ENCODE measurements at regions not wholly inside any gene's neighbourhood (a gene's known extent, or its start where the extent isn't known, plus 50 kb on each side); places are given as distances from the start of the nearest gene placed in this dataset.

DNA sequence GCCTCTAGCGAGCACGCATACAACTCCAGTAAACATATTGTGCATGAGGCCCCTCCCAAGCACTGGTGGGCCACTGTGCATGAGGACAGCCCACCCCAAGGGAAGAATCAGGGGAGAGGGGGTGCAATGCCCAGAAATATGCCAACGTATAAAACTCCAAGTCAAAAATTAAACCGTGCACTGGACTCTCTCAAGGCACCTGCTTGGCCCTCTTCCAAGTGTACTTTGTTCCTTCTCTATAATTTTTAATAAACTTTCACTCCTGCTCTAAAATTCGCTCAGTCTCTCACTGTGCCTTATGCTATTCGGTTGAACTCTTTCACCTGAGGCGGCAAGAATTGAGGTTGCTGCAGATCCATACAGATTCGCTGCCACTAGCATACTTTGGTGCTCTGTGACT, 465.3 kb upstream of the TENM4 start:
- no peak overlapping the region for H3K27ac ChIP-seq (ENCODE audit: low read length)
- ChIA-PET CTCF (no interaction called here), POLR2A (ENCODE audit: unreplicated experiment) (no interaction called here)
- no peaks in the 10 kb centered on the region for H3K9me2 ChIP-seq (replicated peaks; ENCODE audit: low read length)
- BruUV-seq (replicated peaks): no TSS peak
- H3K79me2 ChIP-seq (ENCODE audit: low read length): no peaks in the 10 kb centered on the region
- H3K9me3 ChIP-seq (ENCODE audit: low read length): no peaks in the 10 kb centered on the region
- H3K9ac ChIP-seq (ENCODE audit: low read length): no peak overlapping the region
- ATAC-seq (no peak), DNase-seq (no peak)
- H3K27me3 ChIP-seq (ENCODE audit: low read length): no peaks in the 10 kb centered on the region
- intact Hi-C loops (cut with micrococcal nuclease): no loop called here
- TF ChIP-seq, protein P1, sequence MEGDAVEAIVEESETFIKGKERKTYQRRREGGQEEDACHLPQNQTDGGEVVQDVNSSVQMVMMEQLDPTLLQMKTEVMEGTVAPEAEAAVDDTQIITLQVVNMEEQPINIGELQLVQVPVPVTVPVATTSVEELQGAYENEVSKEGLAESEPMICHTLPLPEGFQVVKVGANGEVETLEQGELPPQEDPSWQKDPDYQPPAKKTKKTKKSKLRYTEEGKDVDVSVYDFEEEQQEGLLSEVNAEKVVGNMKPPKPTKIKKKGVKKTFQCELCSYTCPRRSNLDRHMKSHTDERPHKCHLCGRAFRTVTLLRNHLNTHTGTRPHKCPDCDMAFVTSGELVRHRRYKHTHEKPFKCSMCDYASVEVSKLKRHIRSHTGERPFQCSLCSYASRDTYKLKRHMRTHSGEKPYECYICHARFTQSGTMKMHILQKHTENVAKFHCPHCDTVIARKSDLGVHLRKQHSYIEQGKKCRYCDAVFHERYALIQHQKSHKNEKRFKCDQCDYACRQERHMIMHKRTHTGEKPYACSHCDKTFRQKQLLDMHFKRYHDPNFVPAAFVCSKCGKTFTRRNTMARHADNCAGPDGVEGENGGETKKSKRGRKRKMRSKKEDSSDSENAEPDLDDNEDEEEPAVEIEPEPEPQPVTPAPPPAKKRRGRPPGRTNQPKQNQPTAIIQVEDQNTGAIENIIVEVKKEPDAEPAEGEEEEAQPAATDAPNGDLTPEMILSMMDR (conservative IDR thresholded peaks at IDR 0.05; ENCODE audit: low read depth, low read length): no peak
- TF ChIP-seq EZH2phosphoT487 (IDR thresholded peaks at IDR 0.05; ENCODE audit: borderline replicate concordance, low read length) (no peak), EZH2 (IDR thresholded peaks at IDR 0.05; ENCODE audit: low read length, unreplicated experiment) (no peak)
- no peaks in the 10 kb centered on the region for H4K20me1 ChIP-seq (ENCODE audit: low read length)
- H2AFZ ChIP-seq (ENCODE audit: low read length): no peak overlapping the region
- H3K4me3 ChIP-seq (ENCODE audit: low read length): no peak overlapping the region
- no peaks in the 10 kb centered on the region for H3K36me3 ChIP-seq (ENCODE audit: low read depth, low read length)
- H3K4me1 ChIP-seq (ENCODE audit: insufficient read depth, low read length): no peaks in the 10 kb centered on the region
- no peak overlapping the region for H3K4me2 ChIP-seq (ENCODE audit: low read length)
- H3F3A ChIP-seq (ENCODE audit: low read length, unreplicated experiment): no peaks in the 10 kb centered on the region

DNA sequence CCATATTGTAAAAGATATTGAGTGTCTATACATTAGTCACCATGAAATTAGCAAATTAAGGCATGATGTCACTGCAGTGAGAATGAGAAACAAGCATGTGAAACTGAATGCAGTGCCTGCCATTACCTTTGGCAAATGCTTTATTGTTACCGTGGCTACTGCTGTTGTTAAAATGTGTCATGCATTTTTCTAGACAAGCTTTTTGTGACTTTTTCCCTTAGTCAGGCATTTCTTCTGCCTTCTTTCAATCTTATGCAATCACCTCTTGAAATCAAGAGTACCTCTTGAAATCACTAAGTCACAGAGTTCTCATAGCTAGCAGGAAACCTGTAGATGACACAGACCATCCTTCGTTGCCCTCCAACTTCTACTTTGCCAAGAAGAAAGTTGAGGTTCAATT, 461.7 kb upstream of the TENM4 start:
- ATAC-seq: no peak
- intact Hi-C loops (cut with micrococcal nuclease): no loop called here
- H3K27ac ChIP-seq (ENCODE audit: low read length): no peak overlapping the region
- no peak overlapping the region for H3K4me2 ChIP-seq (ENCODE audit: low read length)
- TF ChIP-seq EZH2phosphoT487 (IDR thresholded peaks at IDR 0.05; ENCODE audit: borderline replicate concordance, low read length) (no peak), EZH2 (IDR thresholded peaks at IDR 0.05; ENCODE audit: low read length, unreplicated experiment) (no peak)
- TF ChIP-seq, protein P1 (conservative IDR thresholded peaks at IDR 0.05; ENCODE audit: low read depth, low read length): no peak
- H3K9me2 ChIP-seq (replicated peaks; ENCODE audit: low read length): no peaks in the 10 kb centered on the region
- no peak overlapping the region for H3K4me3 ChIP-seq (ENCODE audit: low read length)
- no peaks in the 10 kb centered on the region for H3K79me2 ChIP-seq (ENCODE audit: low read length)
- no peaks in the 10 kb centered on the region for H3K36me3 ChIP-seq (ENCODE audit: low read depth, low read length)
- H2AFZ ChIP-seq (ENCODE audit: low read length): no peak overlapping the region
- DNase-seq: peak; percentile 5
- no peaks in the 10 kb centered on the region for H4K20me1 ChIP-seq (ENCODE audit: low read length)
- no peak overlapping the region for H3K9ac ChIP-seq (ENCODE audit: low read length)
- no TSS peak for BruUV-seq (replicated peaks)
- POLR2A ChIA-PET (ENCODE audit: unreplicated experiment): no interaction called here
- peaks cover 19% of the 10 kb centered on the region for H3K9me3 ChIP-seq (ENCODE audit: low read length)
- no peaks in the 10 kb centered on the region for H3K27me3 ChIP-seq (ENCODE audit: low read length)
- H3F3A ChIP-seq (ENCODE audit: low read length, unreplicated experiment): no peaks in the 10 kb centered on the region
- H3K4me1 ChIP-seq (ENCODE audit: insufficient read depth, low read length): no peaks in the 10 kb centered on the region
- CTCF ChIA-PET: no interaction called here

DNA sequence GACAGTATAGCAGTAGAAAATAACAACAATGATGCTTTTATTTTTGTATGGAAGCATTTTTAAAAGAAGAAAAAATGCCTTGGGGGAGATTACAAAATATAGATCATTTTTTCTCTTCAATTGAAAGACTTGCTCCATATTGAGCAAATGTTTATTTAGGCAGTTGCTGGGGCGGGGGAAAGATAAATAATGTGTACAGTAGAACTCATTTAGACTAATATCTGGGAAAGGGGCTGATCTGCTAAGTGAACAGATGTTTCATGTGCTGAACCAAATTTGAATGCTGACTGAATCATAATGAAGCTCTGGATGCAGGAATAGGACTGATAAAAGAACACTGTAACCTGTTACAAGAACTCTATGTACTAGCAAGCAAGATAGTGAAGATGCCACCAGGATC, 457.1 kb upstream of the TENM4 start:
- ChIA-PET CTCF (no interaction called here), POLR2A (ENCODE audit: unreplicated experiment) (no interaction called here)
- intact Hi-C loops (cut with micrococcal nuclease): no loop called here
- no peaks in the 10 kb centered on the region for H3K4me1 ChIP-seq (ENCODE audit: insufficient read depth, low read length)
- H3K9me3 ChIP-seq (ENCODE audit: low read length): peaks cover 25% of the 10 kb centered on the region
- DNase-seq (no peak), ATAC-seq (no peak)
- H3K36me3 ChIP-seq (ENCODE audit: low read depth, low read length): no peaks in the 10 kb centered on the region
- H3K4me2 ChIP-seq (ENCODE audit: low read length): no peak overlapping the region
- TF ChIP-seq EZH2 (IDR thresholded peaks at IDR 0.05; ENCODE audit: low read length, unreplicated experiment) (no peak), EZH2phosphoT487 (IDR thresholded peaks at IDR 0.05; ENCODE audit: borderline replicate concordance, low read length) (no peak)
- TF ChIP-seq, protein P1 (conservative IDR thresholded peaks at IDR 0.05; ENCODE audit: low read depth, low read length): no peak
- H2AFZ ChIP-seq (ENCODE audit: low read length): no peak overlapping the region
- H3F3A ChIP-seq (ENCODE audit: low read length, unreplicated experiment): no peaks in the 10 kb centered on the region
- no TSS peak for BruUV-seq (replicated peaks)
- no peaks in the 10 kb centered on the region for H3K27me3 ChIP-seq (ENCODE audit: low read length)
- H3K27ac ChIP-seq (ENCODE audit: low read length): no peak overlapping the region
- no peaks in the 10 kb centered on the region for H3K79me2 ChIP-seq (ENCODE audit: low read length)
- H4K20me1 ChIP-seq (ENCODE audit: low read length): no peaks in the 10 kb centered on the region
- no peak overlapping the region for H3K9ac ChIP-seq (ENCODE audit: low read length)
- no peak overlapping the region for H3K4me3 ChIP-seq (ENCODE audit: low read length)
- no peaks in the 10 kb centered on the region for H3K9me2 ChIP-seq (replicated peaks; ENCODE audit: low read length)

Measured in PC-3 (cell line).